Glutamatergic neuron (in vitro differentiated cells): ENCODE measurements at regions not wholly inside any gene's neighbourhood (a gene's known extent, or its start where the extent isn't known, plus 50 kb on each side); places are given as distances from the start of the nearest gene placed in this dataset.
"Not testable (repeated sequence)": the region's sequence is repeated elsewhere in the genome, so short reads cannot be mapped to it uniquely, and the experiment has no call there.

Experiments
- DNase-seq: peaks from one replicate; pipeline ENCODE4 v3.0.0; 2022
- H3K27ac Mint-ChIP-seq: one replicate; pipeline ENCODE4 v1.8.0; 2020; ENCODE audit warnings: mild to moderate bottlenecking, mixed read lengths, inconsistent platforms; ENCODE audit not compliant: unreplicated experiment
- H3K27me3 Mint-ChIP-seq: one replicate; pipeline ENCODE4 v1.8.0; 2020; ENCODE audit warnings: mild to moderate bottlenecking, moderate library complexity, mixed read lengths, inconsistent platforms; ENCODE audit not compliant: unreplicated experiment
- H3K36me3 Mint-ChIP-seq: one replicate; pipeline ENCODE4 v1.8.0; 2020; ENCODE audit warnings: mild to moderate bottlenecking, mixed read lengths, inconsistent platforms; ENCODE audit not compliant: unreplicated experiment
- H3K4me1 Mint-ChIP-seq: one replicate; pipeline ENCODE4 v1.8.0; 2020; ENCODE audit warnings: mild to moderate bottlenecking, low read depth, mixed read lengths, inconsistent platforms; ENCODE audit not compliant: unreplicated experiment
- H3K4me3 Mint-ChIP-seq: one replicate; pipeline ENCODE4 v1.8.0; 2020; ENCODE audit warnings: mild to moderate bottlenecking, mixed read lengths, inconsistent platforms; ENCODE audit not compliant: unreplicated experiment
- H3K9me3 Mint-ChIP-seq: one replicate; pipeline ENCODE4 v1.8.0; 2020; ENCODE audit warnings: mild to moderate bottlenecking, moderate library complexity, mixed read lengths, inconsistent platforms; ENCODE audit not compliant: unreplicated experiment
- CTCF ChIP-seq: fragments of 200-600 bp; sonication (generic); IDR thresholded peaks from one replicate; pipeline ENCODE4 v1.5.0; 2021; ENCODE audit not compliant: partially characterized antibody, unreplicated experiment

DNA sequence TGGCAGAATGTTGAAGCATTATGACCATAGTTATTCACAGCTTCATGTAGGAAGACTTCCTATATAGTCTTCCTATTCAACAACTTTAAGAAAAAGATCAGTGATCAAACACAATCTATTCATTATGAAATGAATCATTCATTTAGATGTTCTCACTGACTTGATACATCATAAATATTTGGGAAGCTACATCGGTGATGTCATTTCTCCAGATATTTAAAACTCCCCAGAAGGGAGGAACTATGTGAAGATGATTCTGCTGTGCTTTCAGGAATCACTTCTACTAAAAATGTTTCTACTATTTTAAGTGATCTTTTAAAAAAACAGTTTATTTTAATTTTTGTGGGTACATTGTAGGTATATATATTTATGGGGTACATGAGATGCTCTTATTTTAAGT is 316.4 kb downstream of the BCAT1 start:
- peaks cover 4% of the 10 kb centered on the region for H3K36me3 Mint-ChIP-seq
- H3K27ac Mint-ChIP-seq = no peak overlapping the region
- peaks cover 2% of the 10 kb centered on the region for H3K4me1 Mint-ChIP-seq
- no peak overlapping the region for H3K4me3 Mint-ChIP-seq
- no peak for TF ChIP-seq CTCF
- no peaks in the 10 kb centered on the region for H3K27me3 Mint-ChIP-seq
- no peaks in the 10 kb centered on the region for H3K9me3 Mint-ChIP-seq
- no peak for DNase-seq

DNA sequence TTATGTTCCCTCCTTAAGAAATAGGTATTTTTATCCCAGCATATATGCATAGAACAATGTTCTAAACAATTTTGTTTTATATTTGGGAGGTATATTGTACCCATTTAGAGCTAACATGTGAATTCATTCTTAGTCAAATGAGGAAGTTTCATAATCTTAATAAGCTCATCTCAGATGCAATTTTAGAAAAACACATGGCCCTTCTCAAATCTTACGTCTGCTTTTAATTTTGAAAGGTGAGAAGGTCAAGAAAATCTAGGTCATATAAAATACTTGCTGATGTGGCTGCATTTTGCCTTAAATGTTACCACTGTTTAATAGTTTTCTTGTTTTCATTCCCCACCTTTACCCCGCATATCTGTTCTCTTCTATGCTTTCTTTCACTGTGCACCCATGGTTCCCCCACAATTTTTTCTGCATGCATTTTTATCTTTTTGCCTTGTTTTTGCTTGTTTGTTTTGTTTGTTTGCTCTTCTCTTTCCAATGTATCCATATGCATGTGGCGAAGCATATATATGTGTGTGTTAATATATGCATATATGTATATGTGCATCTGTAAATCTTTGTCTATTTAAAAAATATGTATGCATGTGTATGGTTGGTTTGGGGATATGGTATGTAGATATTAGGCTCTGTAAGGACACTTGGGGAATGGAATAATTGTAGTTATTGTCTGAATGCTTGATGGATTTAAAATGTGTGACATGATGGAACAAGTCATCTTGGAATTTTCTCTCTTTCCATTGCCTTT is 317.1 kb downstream of the BCAT1 start:
- no peaks in the 10 kb centered on the region for H3K27me3 Mint-ChIP-seq
- H3K4me3 Mint-ChIP-seq = no peak overlapping the region
- DNase-seq = no peak
- H3K9me3 Mint-ChIP-seq = no peaks in the 10 kb centered on the region
- peaks cover 2% of the 10 kb centered on the region for H3K4me1 Mint-ChIP-seq
- peaks cover 4% of the 10 kb centered on the region for H3K36me3 Mint-ChIP-seq
- no peak overlapping the region for H3K27ac Mint-ChIP-seq
- no peak for TF ChIP-seq CTCF

DNA sequence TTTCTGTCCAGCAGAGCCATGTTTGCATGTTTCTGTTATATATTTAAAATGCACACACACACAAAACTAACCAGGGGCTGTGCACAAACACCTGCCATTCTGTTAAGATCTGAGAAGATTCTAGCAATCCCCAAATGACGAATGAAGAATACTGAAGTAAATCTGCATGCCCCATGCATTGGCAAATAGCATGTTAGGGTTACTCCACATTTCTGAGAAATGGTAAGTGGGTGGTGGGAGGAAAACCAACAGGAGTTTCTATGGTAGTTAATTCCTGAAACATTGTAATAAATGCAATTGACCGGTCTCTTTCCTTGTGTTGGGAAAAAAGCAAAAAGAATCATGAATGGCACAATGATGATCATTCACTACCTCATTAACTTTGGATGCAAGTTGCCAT is 318.0 kb downstream of the BCAT1 start:
- H3K9me3 Mint-ChIP-seq = no peaks in the 10 kb centered on the region
- H3K4me3 Mint-ChIP-seq = no peak overlapping the region
- peaks cover 2% of the 10 kb centered on the region for H3K4me1 Mint-ChIP-seq
- H3K27ac Mint-ChIP-seq = no peak overlapping the region
- H3K36me3 Mint-ChIP-seq = peaks cover 4% of the 10 kb centered on the region
- no peaks in the 10 kb centered on the region for H3K27me3 Mint-ChIP-seq
- no peak for TF ChIP-seq CTCF
- DNase-seq = no peak

GRCh38 chr12:24630446-24630845 is 318.5 kb downstream of the BCAT1 start:
- no peak for DNase-seq
- Mint-ChIP-seq H3K27ac (no peak overlapping the region), H3K9me3 (no peaks in the 10 kb centered on the region), H3K4me3 (no peak overlapping the region), H3K27me3 (no peaks in the 10 kb centered on the region), H3K36me3 (peaks cover 4% of the 10 kb centered on the region), H3K4me1 (peaks cover 2% of the 10 kb centered on the region)
- no peak for TF ChIP-seq CTCF

DNA sequence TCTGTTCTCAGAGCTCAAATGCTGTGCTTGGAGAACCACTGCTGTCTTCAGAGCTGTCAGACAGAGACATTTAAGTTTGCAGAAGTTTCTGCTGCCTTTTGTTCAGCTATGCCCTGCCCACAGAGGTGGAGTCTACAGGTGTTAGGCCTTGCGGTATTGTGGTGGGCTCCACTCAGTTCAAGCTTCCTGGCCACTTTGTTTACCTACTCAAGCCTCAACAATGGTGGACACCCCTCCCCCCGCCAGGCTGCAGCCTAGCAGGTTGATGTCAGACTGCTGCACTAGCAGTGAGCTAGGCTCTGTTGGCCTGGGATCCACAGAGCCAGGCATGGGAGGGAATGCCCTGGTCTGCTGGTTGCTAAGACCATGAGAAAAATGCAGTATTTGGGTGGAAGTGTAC is 323.8 kb downstream of the BCAT1 start:
- Mint-ChIP-seq H3K4me3 (no peak overlapping the region), H3K9me3 (peaks cover 5% of the 10 kb centered on the region), H3K4me1 (no peaks in the 10 kb centered on the region), H3K27ac (no peak overlapping the region), H3K27me3 (peaks cover 2% of the 10 kb centered on the region), H3K36me3 (peaks cover 4% of the 10 kb centered on the region)
- no peak for TF ChIP-seq CTCF
- no peak for DNase-seq

GRCh38 chr12:24619954-24620353 is 328.9 kb downstream of the BCAT1 start:
- not testable (repeated sequence) for H3K27me3 Mint-ChIP-seq, H3K4me3 Mint-ChIP-seq, H3K27ac Mint-ChIP-seq, H3K36me3 Mint-ChIP-seq, H3K9me3 Mint-ChIP-seq, H3K4me1 Mint-ChIP-seq, DNase-seq
